Keratinocyte (primary cell): ENCODE measurements at regions not wholly inside any gene's neighbourhood (a gene's known extent, or its start where the extent isn't known, plus 50 kb on each side); places are given as distances from the start of the nearest gene placed in this dataset.
A peak's percentile ranks its signal among the peaks of the same experiment; 100 is the strongest.

Experiments
- DNase-seq: peaks from one replicate; pipeline ENCODE4 v3.0.0-alpha.2; 2011; ENCODE audit warnings: low read depth, missing footprints, low spot score
- FAIRE-seq: peaks from 2 replicates; lab custom pipeline; 2011; peaks lifted over from hg19 to GRCh38; lab: Jason Lieb, UNC
- H2AFZ ChIP-seq: 2 replicates; pipeline ENCODE4 v1.6.0; 2012; ENCODE audit warnings: low read length, control low read depth, inconsistent platforms; ENCODE audit not compliant: control insufficient read depth
- H3K27ac ChIP-seq: 2 replicates; pipeline ENCODE4 v1.5.1; 2011; ENCODE audit warnings: low read length; ENCODE audit not compliant: control insufficient read depth, insufficient read depth
- H3K27me3 ChIP-seq: 3 replicates; pipeline ENCODE4 v1.6.0; 2011; ENCODE audit warnings: low read length; ENCODE audit not compliant: control insufficient read depth, insufficient read depth; ENCODE audit errors: extremely low read depth
- H3K36me3 ChIP-seq, 2 experiments: 2 replicates in 1 of 2; 3 replicates in 1 of 2; pipeline ENCODE4 v1.5.1; 2011; ENCODE audit warnings: low read length in 2 of 2, mild to moderate bottlenecking in 1 of 2; ENCODE audit not compliant: control insufficient read depth in 2 of 2, insufficient read depth in 2 of 2; ENCODE audit errors: extremely low read depth in 1 of 2
- H3K4me1 ChIP-seq: 3 replicates; pipeline ENCODE4 v1.5.1; 2011; ENCODE audit warnings: low read length; ENCODE audit not compliant: control insufficient read depth, insufficient read depth; ENCODE audit errors: extremely low read depth
- H3K4me2 ChIP-seq: 3 replicates; pipeline ENCODE4 v1.6.0; 2011; ENCODE audit warnings: low read depth, low read length; ENCODE audit not compliant: control insufficient read depth, insufficient read depth; ENCODE audit errors: extremely low read depth
- H3K4me3 ChIP-seq, 3 experiments: fragments of 200-600 bp in 1 of 3; sonication (generic) in 1 of 3; 2 replicates in 2 of 3; 3 replicates in 1 of 3; pipeline ENCODE4 v1.5.1; 2011 to 2016; ENCODE audit warnings: low read length in 3 of 3, mild to moderate bottlenecking in 3 of 3, control low read depth in 2 of 3, inconsistent platforms in 1 of 3, low read depth in 1 of 3, mixed read lengths in 1 of 3, mixed run types in 1 of 3, moderate library complexity in 1 of 3; ENCODE audit not compliant: control insufficient read depth in 2 of 3, insufficient read depth in 2 of 3; ENCODE audit errors: extremely low read depth in 1 of 3
- H3K79me2 ChIP-seq: 2 replicates; pipeline ENCODE4 v1.6.0; 2012; ENCODE audit warnings: low read length; ENCODE audit not compliant: control insufficient read depth, insufficient read depth
- H3K9ac ChIP-seq: 3 replicates; pipeline ENCODE4 v1.6.0; 2011; ENCODE audit warnings: low read length; ENCODE audit not compliant: control insufficient read depth, insufficient read depth; ENCODE audit errors: extremely low read depth
- H3K9me1 ChIP-seq: 3 replicates; pipeline ENCODE4 v1.6.0; 2011; ENCODE audit warnings: low read length; ENCODE audit not compliant: control insufficient read depth, insufficient read depth; ENCODE audit errors: extremely low read depth
- H3K9me3 ChIP-seq: 2 replicates; pipeline ENCODE4 v1.5.1; 2012; ENCODE audit warnings: low read depth, low read length; ENCODE audit not compliant: control insufficient read depth
- H4K20me1 ChIP-seq: 3 replicates; pipeline ENCODE4 v1.6.0; 2011; ENCODE audit warnings: low read length; ENCODE audit not compliant: control insufficient read depth, insufficient read depth; ENCODE audit errors: extremely low read depth
- CTCF ChIP-seq, 3 experiments: IDR thresholded peaks in 1 of 3; conservative IDR thresholded peaks in 1 of 3; optimal IDR thresholded peaks in 1 of 3; 2 replicates in 2 of 3; 3 replicates in 1 of 3; pipeline versions ENCODE3 to v1.5.1; 2011; ENCODE audit warnings: low read length in 3 of 3, mild to moderate bottlenecking in 3 of 3, moderate library complexity in 2 of 3, control low read depth in 1 of 3, inconsistent platforms in 1 of 3; ENCODE audit not compliant: insufficient read depth in 2 of 3; ENCODE audit errors: extremely low read depth in 1 of 3
- EZH2 ChIP-seq: IDR thresholded peaks from one replicate; pipeline ENCODE4 v1.6.1; 2012; ENCODE audit warnings: inconsistent platforms, mild to moderate bottlenecking, low read length, moderate library complexity
- dilution Hi-C: fragments of 300-500 bp; cut with MboI; formaldehyde crosslinking; loops from one replicate; pipeline ENCODE4 v1.7.0; 2020; ENCODE audit warnings: low sequenced_read_pairs; ENCODE audit not compliant: extremely low pct_ligation_motif_present

DNA sequence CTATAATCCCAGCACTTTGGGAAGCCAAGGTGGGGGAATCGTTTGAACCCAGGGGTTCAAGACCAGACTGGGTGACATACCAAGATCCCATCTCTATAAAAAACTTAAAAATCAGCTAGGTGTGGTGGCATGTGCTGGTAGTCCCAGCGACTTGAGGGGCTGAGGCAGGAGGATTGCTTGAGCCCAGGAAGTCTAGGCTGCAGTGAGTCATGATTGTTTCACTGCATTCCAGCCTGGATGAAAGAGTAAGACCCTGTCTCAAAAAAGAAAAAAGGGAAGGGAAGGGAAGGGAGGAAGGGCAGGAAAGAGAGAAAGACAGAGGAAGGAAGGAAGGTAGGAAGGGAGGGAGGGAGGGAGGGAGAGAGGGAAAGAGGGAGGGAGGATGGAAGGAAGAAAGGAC, 133.7 kb upstream of the LRRN1 start:
- Histone ChIP-seq H3K4me2 (no peak overlapping the region), H3K79me2 (no peaks in the 10 kb centered on the region), H4K20me1 (no peaks in the 10 kb centered on the region), H3K9me3 (no peaks in the 10 kb centered on the region), H3K4me3 (no peak overlapping the region), H3K27me3 (no peaks in the 10 kb centered on the region), H3K9ac (no peak overlapping the region), H3K4me1 (peaks cover 18% of the 10 kb centered on the region), H3K27ac (peak overlapping the region; percentile 42), H2AFZ (peak overlapping the region; percentile 52), H3K9me1 (no peaks in the 10 kb centered on the region), H3K36me3 (no peaks in the 10 kb centered on the region)
- DNase-seq (no peak), FAIRE-seq (peak; percentile 56)
- dilution Hi-C loops = no loop called here
- TF ChIP-seq EZH2 (no peak), CTCF (optimal IDR thresholded peaks at IDR 0.05 in 1 of 3, IDR thresholded peaks at IDR 0.05 in 1 of 3, conservative IDR thresholded peaks at IDR 0.05 in 1 of 3; ENCODE audit: extremely low read depth in 1 of 3, insufficient read depth in 2 of 3, low read length in 3 of 3) (no peak)

- Histone ChIP-seq H3K9me3 (no peaks in the 10 kb centered on the region), H2AFZ (no peak overlapping the region), H3K9me1 (no peaks in the 10 kb centered on the region), H3K27me3 (no peaks in the 10 kb centered on the region), H3K4me1 (peaks cover 18% of the 10 kb centered on the region), H3K9ac (no peak overlapping the region), H3K36me3 (no peaks in the 10 kb centered on the region), H3K4me3 (no peak overlapping the region), H3K27ac (peak overlapping the region; percentile 42), H4K20me1 (no peaks in the 10 kb centered on the region), H3K4me2 (peak overlapping the region; percentile 8), H3K79me2 (no peaks in the 10 kb centered on the region)
- peak; percentile 86 for FAIRE-seq
- TF ChIP-seq EZH2 = no peak
- no peak for DNase-seq
- dilution Hi-C loops = no loop called here
These were observed 134.3 kb upstream of the LRRN1 start for GRCh38 chr3:3664935-3665334.

DNA sequence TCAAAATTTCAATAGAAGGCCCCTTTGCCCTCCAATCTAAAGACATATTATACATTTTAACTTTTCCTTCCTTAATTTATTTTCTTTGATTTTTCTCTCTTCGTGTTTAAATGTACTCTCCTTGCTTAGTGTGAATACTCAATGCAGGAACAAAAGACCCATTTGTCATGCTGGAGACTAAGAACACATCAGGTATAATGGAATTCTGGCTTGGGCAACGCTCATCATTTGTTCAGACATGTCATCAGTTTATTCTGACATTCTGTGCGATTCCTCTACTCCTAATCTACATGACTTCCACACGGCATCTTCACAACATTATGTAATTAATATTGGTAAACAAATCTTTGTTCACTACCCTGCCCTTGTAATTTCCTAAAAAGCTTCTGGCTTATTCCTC, 136.6 kb upstream of the LRRN1 start:
- TF ChIP-seq EZH2 (no peak), CTCF (optimal IDR thresholded peaks at IDR 0.05 in 1 of 3, IDR thresholded peaks at IDR 0.05 in 1 of 3, conservative IDR thresholded peaks at IDR 0.05 in 1 of 3; ENCODE audit: extremely low read depth in 1 of 3, insufficient read depth in 2 of 3, low read length in 3 of 3) (no peak)
- H3K4me3 ChIP-seq = no peak overlapping the region
- dilution Hi-C loops = no loop called here
- FAIRE-seq = peak; percentile 77
- H3K36me3 ChIP-seq = no peaks in the 10 kb centered on the region
- no peaks in the 10 kb centered on the region for H3K9me3 ChIP-seq
- H4K20me1 ChIP-seq = no peaks in the 10 kb centered on the region
- H3K9ac ChIP-seq = no peak overlapping the region
- H3K4me2 ChIP-seq = peak overlapping the region; percentile 23
- H3K4me1 ChIP-seq = peaks cover 18% of the 10 kb centered on the region
- H3K27me3 ChIP-seq = no peaks in the 10 kb centered on the region
- H2AFZ ChIP-seq = peak overlapping the region; percentile 50
- no peak for DNase-seq
- H3K27ac ChIP-seq = no peak overlapping the region
- H3K79me2 ChIP-seq = no peaks in the 10 kb centered on the region
- no peaks in the 10 kb centered on the region for H3K9me1 ChIP-seq
